NCI-H345 treated with DMSO at 0.1 percent for 48 hours (cell line): ENCODE measurements at regions not wholly inside any gene's neighbourhood (a gene's known extent, or its start where the extent isn't known, plus 50 kb on each side); places are given as distances from the start of the nearest gene placed in this dataset.
"Not testable (repeated sequence)": the region's sequence is repeated elsewhere in the genome, so short reads cannot be mapped to it uniquely, and the experiment has no call there.

Experiments
- DNase-seq: peaks from one replicate; lab custom pipeline; 2025; ENCODE audit not compliant: unreplicated experiment; lab: John Stamatoyannopoulos, UW

DNA sequence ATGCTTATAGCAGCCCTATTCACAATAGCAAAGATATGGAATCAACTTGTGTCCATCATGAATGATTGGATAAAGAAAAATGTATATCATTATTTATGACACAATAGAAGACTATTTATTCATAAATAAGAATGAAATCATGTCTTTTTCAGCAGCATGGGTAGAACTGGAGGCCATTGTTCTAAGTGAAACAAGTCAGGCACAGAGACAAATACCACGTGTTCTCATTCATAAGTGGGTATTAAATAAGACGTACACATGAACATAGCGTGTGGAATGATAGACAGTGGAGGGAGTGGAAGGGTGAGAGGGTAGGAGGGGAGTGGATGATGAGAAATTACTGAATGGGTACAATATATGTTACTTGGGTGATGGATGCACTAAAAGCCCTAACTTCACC lies 762.4 kb downstream of the REEP3 start:
- no peak for DNase-seq

DNA sequence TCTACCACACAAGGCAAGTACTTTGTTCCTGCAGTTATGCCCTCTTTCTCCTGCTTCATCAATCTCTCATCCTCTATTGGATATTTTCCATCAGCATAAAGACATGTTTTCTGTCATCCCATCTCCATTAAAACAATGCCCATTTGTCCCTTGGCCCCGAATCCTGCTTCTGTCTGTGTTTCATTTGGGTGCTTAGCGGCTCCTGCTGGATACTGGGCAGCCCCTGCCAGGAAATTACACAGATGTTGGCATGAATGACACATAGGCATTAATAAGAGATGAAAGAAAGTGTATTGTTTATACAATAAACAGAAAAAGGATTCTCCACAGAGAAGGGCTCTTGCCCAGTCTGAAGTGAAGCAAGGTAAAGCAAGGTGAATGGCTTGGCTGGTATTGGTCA lies 765.3 kb downstream of the REEP3 start:
- DNase-seq: no peak

DNA sequence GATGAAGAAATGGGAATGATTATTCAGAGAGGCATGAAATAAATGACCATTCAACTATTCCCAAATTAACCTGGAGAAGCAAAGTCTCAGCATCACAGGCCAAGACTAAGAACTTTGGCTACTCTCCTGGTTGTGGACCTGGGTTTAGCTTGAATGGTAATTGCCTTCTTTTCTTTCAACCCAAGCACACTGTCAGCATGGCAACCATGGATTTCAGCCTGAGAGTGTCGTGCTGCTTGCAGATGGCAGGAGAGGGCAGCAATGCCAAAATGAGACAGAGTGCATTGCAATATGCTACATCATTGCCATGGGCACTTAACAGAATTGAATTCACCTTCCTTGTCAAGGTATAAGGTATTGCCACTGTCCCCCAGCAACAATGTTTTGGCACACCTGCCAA lies 767.2 kb downstream of the REEP3 start:
- no peak for DNase-seq

DNA sequence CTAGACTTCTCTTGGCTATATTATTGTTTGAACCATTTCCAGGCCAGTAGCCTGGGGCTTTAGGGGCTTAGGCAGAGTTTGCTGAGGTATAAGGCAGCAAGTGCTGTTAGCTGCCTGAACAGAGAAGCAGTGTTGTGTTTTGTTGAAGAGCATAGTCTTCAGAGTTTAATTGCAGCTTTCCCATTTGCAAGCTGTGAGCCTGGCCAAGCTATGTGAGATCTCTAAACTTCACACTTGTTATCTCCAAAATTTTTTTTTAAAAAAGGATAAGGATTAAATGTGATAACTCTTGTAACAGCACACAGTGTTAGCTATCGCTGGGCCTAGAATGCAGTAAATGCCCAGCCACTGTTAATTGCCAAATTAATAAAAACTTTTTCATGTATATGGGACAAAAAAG lies 782.4 kb downstream of the REEP3 start:
- no peak for DNase-seq

DNA sequence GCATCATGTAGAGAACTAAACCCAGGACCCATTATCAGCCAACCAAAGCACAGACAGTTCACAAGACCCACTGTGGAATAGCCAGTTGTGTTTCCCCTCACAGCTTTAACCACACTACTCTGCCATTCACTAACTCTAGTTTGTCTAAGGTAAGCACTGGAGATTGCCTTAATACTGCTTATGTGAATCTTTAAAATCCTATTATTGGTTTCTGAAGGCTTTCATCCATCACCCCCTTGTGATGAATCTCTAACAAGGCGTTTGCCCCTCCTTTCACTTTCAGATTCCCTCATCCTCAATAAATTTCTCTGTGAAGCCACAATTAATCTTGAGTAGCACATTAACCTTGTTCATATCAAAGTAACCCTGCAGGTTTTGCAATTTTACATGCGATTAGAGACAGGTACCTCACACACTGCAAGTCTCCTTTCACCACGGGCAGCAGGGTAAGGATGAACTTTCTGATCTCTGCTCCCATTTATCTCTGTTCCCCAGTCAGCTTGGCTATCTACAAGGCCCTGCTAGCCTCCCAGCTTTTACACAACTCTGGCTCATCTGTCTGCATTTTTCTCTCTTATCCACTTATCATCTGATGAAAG lies 785.6 kb downstream of the REEP3 start:
- no peak for DNase-seq

DNA sequence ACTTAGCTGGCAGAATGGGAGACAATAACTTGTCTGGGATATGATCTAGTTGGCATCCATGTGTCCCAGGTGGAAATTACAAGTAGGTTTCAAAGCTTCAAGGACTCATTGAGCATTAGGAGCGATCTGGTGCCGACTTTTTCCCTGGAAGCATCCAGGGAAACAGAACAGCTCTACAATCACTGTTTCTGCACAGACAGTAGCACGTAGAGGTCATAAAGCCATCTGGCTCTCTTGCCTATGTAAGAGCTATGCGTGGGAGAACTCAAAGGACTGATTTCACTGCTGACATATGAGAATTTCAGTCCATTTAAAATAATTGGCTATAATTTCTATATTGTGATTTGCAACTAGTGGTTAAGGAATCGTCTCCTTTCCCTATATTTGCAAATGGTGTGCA lies 791.7 kb downstream of the REEP3 start:
- no peak for DNase-seq

DNA sequence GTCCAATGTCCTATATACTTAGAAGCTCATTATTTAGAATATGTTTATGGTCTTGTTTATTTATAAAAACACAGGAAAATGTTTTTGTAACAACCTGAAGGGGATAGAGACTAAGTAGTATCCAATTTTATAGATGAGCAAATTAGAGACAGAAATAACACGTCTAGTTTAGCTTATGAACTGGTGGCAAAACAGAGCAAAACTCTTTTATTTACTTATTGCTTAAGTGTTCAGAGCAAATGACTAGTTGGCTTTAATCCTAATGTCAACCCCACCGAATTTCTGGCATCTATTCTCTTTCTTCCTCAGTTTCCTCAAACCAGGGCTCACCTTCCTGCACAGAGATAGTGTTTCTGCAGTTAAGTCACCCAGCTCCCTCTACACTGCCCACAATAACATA lies 792.8 kb downstream of the REEP3 start:
- DNase-seq: no peak

DNA sequence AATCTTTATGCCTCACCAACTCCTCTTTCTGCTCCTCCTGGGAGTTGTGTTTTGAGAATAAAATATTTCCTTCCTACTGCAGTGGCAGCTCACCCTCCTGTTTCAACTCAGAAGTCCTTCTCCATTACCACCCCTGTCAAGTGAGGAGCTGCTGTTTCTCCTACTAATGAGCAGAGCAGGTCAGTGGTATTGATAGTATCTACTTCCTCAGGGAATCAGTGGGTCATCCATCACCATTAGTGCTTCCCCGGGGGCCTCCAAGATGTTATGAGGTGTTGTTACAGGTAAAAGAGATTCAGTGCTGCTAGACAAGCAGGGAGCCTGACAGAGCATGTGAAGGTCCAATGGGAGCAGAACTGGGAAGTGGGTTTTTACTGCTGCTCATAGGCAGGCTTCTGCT lies 795.2 kb downstream of the REEP3 start:
- DNase-seq: no peak

DNA sequence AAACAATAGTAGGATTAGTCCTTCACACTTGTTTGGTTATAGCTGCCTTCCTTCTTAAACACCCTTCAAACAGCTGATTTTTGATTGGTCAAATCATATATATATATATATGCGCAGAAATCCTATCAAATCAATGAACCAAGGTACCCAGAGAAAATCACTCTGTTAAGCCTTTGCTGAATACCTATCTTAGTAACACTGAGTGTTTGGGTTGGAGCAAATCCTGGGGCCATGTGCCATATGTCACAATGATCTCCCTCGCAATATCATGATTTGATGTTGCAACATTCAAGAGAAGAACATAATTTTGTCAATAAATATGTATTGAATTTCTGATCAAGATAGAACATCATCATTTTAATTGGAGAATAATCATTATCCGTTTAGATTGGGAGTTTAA lies 795.6 kb downstream of the REEP3 start:
- DNase-seq: no peak

DNA sequence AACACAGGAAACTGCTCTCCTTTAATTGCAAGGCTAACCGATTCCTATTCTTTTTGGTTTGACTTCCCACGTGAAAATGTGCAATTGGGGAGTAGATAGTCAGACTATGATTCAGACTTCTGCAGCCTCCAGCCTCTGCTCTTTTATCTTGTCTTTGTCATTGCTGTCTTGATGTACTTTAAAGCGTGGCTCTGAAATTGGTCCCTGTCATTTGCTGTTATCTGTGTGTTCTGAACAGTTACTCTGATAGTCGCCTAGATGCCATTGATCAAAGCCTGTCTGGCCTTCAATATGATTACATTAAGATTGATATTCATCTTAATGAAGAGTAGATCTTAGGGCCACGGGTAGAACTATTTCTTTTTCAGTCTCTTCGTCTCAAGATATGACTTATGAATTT lies 799.2 kb downstream of the REEP3 start:
- no peak for DNase-seq

DNA sequence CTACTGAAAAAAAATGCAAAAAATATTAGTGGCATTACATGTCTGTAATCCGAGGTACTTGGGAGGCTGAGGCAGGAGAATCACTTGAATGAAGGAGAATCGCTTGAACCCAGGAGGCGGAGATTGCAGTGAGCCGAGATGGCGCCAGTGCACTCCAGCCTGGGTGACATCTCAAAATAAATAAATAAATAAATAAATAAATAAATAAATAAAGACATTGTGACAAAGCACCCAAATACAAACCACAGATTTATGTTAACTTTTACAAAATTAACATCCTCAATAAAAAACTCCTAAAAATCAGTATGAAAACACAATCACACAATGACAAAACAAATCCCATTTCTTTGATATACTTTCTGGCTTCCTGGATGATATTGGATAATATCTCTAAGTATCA lies 808.3 kb downstream of the REEP3 start:
- no peak for DNase-seq

DNA sequence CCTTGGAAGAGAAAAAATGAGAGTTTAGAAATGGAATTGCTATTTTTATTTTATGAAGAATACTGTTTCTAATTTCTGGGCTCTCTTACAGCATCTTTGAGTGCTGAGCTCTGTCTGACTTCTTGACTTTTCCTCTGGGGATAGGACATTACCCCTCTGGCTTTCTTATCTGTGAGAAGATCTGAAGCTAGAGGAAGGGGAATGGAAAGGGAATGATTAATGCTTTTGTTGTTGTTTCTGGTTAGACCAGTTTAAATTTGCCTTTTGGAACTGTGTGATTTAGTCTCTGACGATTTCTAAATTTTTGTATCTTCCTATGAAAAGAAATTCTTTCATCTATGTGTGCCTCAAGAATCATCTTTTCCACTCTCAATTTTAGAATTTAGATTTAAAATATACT lies 811.4 kb downstream of the REEP3 start:
- no peak for DNase-seq

DNA sequence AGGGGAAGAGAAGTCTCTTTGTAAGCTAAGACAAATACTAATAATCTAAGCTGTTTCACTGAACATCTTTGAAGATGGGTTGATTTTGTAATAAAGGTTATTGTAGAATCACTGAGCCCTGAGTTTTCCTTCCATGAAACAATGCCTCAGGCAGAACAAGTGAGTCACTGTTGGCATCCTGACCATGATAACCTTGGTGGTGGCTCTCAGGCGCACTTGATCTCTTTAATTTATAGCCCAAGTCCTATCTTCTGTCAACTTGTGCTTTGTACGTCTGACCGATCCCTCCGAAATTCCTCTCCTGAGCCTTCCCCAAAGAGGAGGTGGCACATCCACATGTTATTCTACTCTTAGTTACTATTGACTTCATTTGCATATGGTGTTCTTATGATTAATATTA lies 812.9 kb downstream of the REEP3 start:
- DNase-seq: no peak

DNA sequence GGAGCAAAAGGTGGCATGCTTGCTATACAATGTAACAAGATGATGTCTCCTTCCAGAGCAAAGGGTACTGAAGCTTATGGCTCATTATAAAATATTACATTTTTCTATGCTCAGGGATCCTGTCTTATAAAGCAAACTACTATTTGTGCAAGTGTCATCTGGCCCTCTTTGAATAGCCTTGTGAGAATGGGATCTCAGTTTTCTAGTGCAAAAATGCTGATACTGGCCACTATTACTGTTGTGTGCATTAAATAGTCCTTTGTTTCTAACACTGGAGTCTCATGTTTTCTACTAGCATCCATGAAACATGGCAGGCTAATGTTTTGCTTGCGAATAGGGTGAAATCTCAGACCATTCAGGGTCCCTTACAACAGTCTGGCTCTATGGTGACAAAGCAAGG lies 823.0 kb downstream of the REEP3 start:
- DNase-seq: no peak

DNA sequence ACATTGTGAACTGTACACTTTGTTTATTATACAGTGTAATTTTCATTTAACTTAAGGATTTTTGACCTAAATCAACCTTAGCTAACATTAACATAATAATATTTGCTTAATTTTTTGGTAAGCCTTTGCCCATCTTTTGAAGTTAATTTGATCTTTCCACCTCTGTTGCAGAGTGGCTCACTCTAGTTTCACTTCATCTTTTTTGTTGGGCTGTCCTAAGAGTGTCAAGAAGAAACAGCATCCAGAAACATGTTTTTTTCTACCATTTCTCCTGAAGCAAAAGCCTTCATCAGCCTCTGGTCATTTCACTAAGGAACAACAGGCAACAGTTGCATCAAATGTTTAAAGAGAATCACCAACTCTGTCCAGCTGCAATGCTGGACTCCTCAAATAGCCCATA lies 824.7 kb downstream of the REEP3 start:
- no peak for DNase-seq

DNA sequence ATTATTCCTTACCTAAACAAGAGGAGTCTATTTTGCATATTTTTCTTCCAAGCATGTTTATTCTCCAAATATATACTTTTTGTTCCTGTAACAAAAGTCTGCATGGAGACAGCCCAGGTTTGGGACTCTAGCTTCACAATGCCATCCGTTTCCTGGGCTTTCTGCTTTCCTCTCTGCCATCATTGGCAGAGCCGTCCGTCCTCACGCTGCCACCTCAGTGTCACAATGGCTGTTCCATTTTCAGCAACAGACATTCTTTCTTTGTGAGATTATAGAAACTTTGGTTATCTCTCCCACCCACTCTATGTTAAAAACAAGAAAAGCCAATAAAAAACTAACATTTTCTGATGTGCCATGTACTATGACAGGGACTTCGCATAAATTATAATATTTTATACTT lies 825.2 kb downstream of the REEP3 start:
- DNase-seq: no peak

DNA sequence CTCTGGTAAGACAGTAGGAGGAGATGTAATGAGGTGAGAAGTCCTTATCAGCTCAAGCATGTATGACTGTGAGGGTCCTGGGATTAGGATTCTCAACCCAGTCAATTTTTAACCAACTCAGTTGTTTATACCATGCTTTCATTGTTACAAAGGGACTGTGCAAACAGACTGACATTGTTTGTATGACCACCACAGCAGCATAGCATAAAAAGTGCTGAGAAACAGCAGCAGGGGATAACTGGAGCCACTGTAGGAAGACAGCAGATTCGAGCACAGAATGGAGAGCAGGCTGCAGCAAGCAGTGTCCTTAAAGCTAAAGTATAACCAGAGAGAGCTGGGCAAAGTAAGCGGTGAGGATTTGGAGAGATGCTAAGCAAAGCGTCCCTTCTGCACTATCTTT lies 829.5 kb downstream of the REEP3 start:
- DNase-seq: no peak

DNA sequence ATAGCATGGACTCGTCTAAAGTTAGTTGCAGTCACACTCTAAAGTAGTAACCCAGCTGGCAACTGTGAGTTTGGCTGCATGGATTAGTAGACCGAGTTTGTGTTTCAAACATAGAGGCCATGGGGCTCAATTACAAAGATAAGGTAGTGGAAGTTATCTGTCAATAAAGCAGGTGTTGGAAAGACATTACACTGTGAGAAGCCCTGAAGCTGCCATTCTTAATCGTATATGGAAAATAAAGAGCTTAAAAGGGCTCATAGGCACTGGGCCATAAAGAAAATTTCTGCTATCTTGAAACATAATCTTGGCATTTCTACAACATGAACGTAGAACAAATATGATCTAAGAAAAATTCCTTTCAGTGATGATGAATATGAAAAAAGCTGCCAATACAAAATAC lies 837.7 kb downstream of the REEP3 start:
- no peak for DNase-seq

DNA sequence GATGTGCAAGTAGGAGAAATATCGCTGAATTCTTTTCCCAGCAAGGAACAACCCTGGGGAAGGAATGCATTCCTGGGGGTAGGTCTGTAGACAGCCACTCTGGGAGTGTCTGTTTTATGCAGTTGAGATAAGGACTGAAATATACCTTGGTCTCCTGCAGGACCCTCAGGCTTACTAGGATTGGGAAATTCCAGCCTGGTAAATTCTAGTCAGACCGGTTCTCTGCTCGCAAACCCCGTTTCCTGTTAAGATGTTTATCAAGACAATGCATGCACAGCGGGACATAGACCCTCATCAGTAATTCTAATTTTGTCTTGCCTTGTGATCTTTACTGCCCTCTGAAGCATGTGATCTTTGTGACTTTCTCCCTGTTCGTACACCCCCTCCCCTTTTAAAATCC lies 839.0 kb downstream of the REEP3 start:
- not testable (repeated sequence) for DNase-seq

DNA sequence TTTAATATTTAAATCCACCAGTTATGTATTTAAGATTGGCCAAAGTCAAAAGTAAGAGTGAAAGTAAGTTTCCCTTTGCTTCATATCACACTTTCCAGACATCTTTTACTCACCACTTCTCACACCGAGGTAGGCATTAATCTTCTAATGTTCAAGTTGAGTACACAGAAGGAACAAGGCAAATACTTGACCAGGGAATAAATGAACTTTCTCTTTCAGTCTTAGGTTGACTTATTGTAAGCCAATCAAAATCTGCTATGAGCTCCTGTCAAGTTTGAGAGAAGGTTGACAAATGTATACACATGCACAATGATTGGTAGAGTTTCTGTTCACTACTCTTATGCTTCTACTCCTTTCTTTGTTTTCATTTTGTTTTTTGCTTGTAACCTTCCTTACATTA lies 842.5 kb downstream of the REEP3 start:
- no peak for DNase-seq

DNA sequence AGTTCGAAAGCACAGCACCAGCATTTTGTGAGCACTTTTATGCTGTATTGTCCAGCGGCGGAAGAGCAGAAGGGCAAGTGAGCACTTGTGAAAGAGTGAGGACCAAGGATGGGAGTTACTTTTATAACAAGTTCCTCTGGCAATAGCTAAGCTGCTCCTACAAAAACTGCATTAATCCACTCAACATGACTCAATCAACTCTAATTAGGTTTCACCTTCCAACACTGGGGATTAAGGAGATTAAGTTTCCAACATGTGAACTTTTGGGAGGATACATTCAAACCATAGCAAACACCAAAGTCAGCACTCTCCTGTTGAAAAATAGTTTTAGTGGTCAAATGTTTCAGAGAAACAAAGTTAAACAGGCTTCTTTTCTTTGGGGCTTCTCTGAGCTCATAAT lies 844.5 kb downstream of the REEP3 start:
- no peak for DNase-seq

DNA sequence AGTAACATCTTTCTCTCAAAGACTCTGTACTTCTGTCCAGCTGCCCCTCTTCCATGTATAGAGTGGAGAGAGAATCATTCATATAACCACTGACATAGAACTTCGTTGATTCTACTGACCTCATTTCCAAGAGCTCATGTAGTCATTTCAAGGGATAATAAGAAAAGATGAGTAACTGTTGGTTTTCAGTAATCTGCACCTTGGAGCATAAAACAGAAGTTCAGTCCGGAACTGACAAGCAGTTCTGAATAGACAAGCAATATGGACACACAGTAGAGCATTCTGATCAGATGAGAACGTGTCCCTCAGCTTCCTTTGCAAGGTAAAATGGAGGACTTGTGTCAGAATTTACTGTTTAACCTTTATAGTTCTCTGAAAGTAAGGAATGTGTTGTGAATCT lies 847.1 kb downstream of the REEP3 start:
- no peak for DNase-seq

DNA sequence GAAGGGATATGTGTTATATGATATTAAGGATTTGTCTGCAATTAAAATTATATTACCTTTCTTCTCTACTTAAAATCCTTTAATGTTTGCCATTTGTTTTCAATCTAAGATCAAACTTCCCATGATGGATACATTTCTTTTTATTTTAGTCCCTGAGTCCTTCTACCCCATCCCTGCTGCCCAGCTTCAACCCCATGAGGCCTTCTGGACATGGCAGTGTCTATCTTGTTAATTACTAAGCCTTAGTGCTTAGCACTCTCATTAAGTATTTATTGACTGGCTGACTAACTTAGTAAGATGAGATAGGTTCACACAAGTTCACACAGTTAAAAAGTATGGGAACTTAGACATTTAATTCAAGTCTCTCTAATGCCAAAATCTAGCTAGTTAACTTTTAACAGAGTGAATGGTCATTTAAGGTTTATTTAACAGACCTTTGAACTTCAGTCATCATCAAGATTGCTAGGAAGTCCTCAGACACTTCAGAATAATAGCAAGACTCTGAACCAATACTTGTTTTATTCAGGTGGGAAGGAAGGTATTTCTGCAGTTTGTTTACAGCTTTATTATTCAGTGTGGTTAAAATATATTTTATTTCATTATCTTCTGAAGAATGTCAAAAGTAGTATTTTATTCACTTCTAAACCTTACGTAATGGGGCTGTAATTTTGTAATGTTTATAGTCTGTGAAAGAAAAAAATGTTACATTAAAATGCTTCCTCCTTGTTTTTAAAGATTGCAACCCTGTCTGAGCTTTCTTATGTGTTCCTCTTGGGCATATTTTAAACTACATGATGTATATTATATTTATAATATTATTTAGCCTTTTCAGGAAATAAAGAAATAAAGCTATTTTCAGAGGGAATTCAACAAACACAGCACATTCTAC lies 848.9 kb downstream of the REEP3 start:
- no peak for DNase-seq
